Stomach (tissue), 8 donors: ENCODE measurements at regions not wholly inside any gene's neighbourhood (a gene's known extent, or its start where the extent isn't known, plus 50 kb on each side); places are given as distances from the start of the nearest gene placed in this dataset.

Experiments
- DNase-seq, 2 donors: peaks; one replicate each; pipeline versions ENCODE4 v3.0.0 to v3.0.0-alpha.2; 2013 to 2019
- H3K27ac ChIP-seq, 5 donors: fragments of 200-600 bp in 4 of 5; sonication (generic) in 4 of 5; one replicate each; pipeline ENCODE4 v1.5.1; 2013 to 2019; ENCODE audit warnings: mild to moderate bottlenecking in 1 of 5, moderate library complexity in 1 of 5
- H3K27me3 ChIP-seq, 3 donors: fragments of 200-600 bp; sonication (generic); one replicate each; pipeline ENCODE4 v1.5.1; 2017 to 2019; ENCODE audit warnings: mixed run types in 1 of 3
- H3K36me3 ChIP-seq, 4 donors: fragments of 200-600 bp; sonication (generic); 1 replicate in 3 of 4; 2 replicates in 1 of 4; pipeline ENCODE4 v1.5.1; 2016 to 2019
- H3K4me1 ChIP-seq, 4 donors: fragments of 200-600 bp; sonication (generic); one replicate each; pipeline ENCODE4 v1.5.1; 2016 to 2019
- H3K4me3 ChIP-seq, 4 donors: fragments of 200-600 bp; sonication (generic) in 3 of 4; one replicate each; pipeline ENCODE4 v1.5.1; 2016 to 2019; ENCODE audit warnings: mild to moderate bottlenecking in 1 of 4
- H3K9me3 ChIP-seq, 4 donors: fragments of 200-600 bp; sonication (generic); one replicate each; pipeline ENCODE4 v1.5.1; 2016 to 2019
- CTCF ChIP-seq, 7 experiments: fragments of 450-650 bp in 4 of 7; fragments of 200-600 bp in 3 of 7; sonication (generic) in 3 of 7; IDR thresholded peaks; one replicate each; pipeline ENCODE4 v1.5.1; 2016 to 2019; ENCODE audit warnings: antibody characterized with exemption in 7 of 7, control low read depth in 2 of 7, mild to moderate bottlenecking in 1 of 7
- EP300 ChIP-seq: sonication (generic); formaldehyde crosslinking; IDR thresholded peaks from one replicate; pipeline ENCODE4 v1.6.1; 2017; ENCODE audit warnings: antibody characterized with exemption
- POLR2A ChIP-seq, 4 donors: fragments of 450-650 bp; IDR thresholded peaks; one replicate each; pipeline ENCODE4 v1.6.1; 2016; ENCODE audit warnings: antibody characterized with exemption in 4 of 4, control low read depth in 2 of 4, mild to moderate bottlenecking in 1 of 4, moderate library complexity in 1 of 4
- POLR2AphosphoS5 ChIP-seq, 3 donors: sonication (generic); formaldehyde crosslinking; IDR thresholded peaks; one replicate each; pipeline ENCODE4 v1.6.1; 2016; ENCODE audit warnings: antibody characterized with exemption in 3 of 3
- WGBS, 5 donors: extraction: QIAGEN DNeasy Blood & Tissue Kit in 3 of 5; methylation state at CpG; one replicate each; pipeline versions ENCODE4 v1.1.5 to v1.1.7; 2013 to 2018; 5-methylcytosine and 5-hydroxymethylcytosine counted together
- intact Hi-C: fragments of 100-400 bp; cut with DNase I; formaldehyde crosslinking; loops from one replicate; pipeline ENCODE4 v1.15.1; 2023; ENCODE audit warnings: low total_unique reads
- donor health status: healthy with polysubstance abuse.
- donor health status: Bipolar disorder and iron deficiency.
- donor health status: healthy.

GRCh38 chr1:115495625-115496024 lies 146.1 kb upstream of the VANGL1 start:
- H3K27me3 ChIP-seq, result no peaks in the 10 kb centered on the region
- H3K36me3 ChIP-seq, result no peaks in the 10 kb centered on the region
- TF ChIP-seq EP300, result no peak
- TF ChIP-seq CTCF (IDR thresholded peaks at IDR 0.05), result no peak
- no peak for TF ChIP-seq POLR2A (IDR thresholded peaks at IDR 0.05)
- no peak for TF ChIP-seq POLR2AphosphoS5 (IDR thresholded peaks at IDR 0.05)
- 83 to 91% (median 86%) methylated on average over 6 of the region's 6 CpGs for WGBS, 5 donors
- intact Hi-C loops, result no loop called here
- H3K9me3 ChIP-seq, result no peaks in the 10 kb centered on the region
- no peak overlapping the region for H3K4me3 ChIP-seq
- no peak for DNase-seq
- H3K4me1 ChIP-seq, result no peaks in the 10 kb centered on the region
- no peak overlapping the region for H3K27ac ChIP-seq

GRCh38 chr1:115495111-115495510 lies 146.7 kb upstream of the VANGL1 start:
- TF ChIP-seq CTCF (IDR thresholded peaks at IDR 0.05) (no peak), POLR2A (IDR thresholded peaks at IDR 0.05) (no peak), EP300 (no peak), POLR2AphosphoS5 (IDR thresholded peaks at IDR 0.05) (no peak)
- no peak overlapping the region for H3K27ac ChIP-seq
- 51 to 75% (median 56%) methylated on average over 3 of the region's 3 CpGs for whole genome bisulfite sequencing, 5 donors

GRCh38 chr1:115493834-115494233 lies 147.9 kb upstream of the VANGL1 start:
- Histone ChIP-seq H3K4me1 (no peaks in the 10 kb centered on the region), H3K27me3 (no peaks in the 10 kb centered on the region), H3K9me3 (no peaks in the 10 kb centered on the region), H3K4me3 (no peak overlapping the region), H3K36me3 (no peaks in the 10 kb centered on the region), H3K27ac (no peak overlapping the region)
- intact Hi-C loops, result no loop called here
- no peak for TF ChIP-seq EP300
- TF ChIP-seq CTCF (IDR thresholded peaks at IDR 0.05), result no peak
- TF ChIP-seq POLR2A (IDR thresholded peaks at IDR 0.05), result no peak
- TF ChIP-seq POLR2AphosphoS5 (IDR thresholded peaks at IDR 0.05), result no peak
- 79 to 84% (median 82%) methylated on average over 4 of the region's 4 CpGs for WGBS, 5 donors
- DNase-seq, result no peak

More at GRCh38 chr1:115495111-115495510, 146.7 kb upstream of the VANGL1 start:
- no peak overlapping the region for H3K4me3 ChIP-seq
- no peaks in the 10 kb centered on the region for H3K36me3 ChIP-seq
- intact Hi-C loops, result no loop called here
- DNase-seq, result no peak
- no peaks in the 10 kb centered on the region for H3K9me3 ChIP-seq
- H3K4me1 ChIP-seq, result no peaks in the 10 kb centered on the region
- no peaks in the 10 kb centered on the region for H3K27me3 ChIP-seq

GRCh38 chr1:115492880-115493279 lies 148.9 kb upstream of the VANGL1 start:
- H3K9me3 ChIP-seq, result no peaks in the 10 kb centered on the region
- no peak overlapping the region for H3K27ac ChIP-seq
- 59 to 91% (median 71%) methylated on average over 1 of the region's 1 CpG for WGBS, 5 donors
- no peak overlapping the region for H3K4me3 ChIP-seq
- H3K36me3 ChIP-seq, result no peaks in the 10 kb centered on the region
- no peaks in the 10 kb centered on the region for H3K4me1 ChIP-seq
- H3K27me3 ChIP-seq, result no peaks in the 10 kb centered on the region
- intact Hi-C loops, result no loop called here
- DNase-seq, result no peak
- TF ChIP-seq EP300, result no peak
- TF ChIP-seq CTCF (IDR thresholded peaks at IDR 0.05), result no peak
- TF ChIP-seq POLR2A (IDR thresholded peaks at IDR 0.05), result no peak
